ENCODE measurements at regions not wholly inside any gene's neighbourhood (a gene's known extent, or its start where the extent isn't known, plus 50 kb on each side); places are given as distances from the start of the nearest gene placed in this dataset.

- no peaks in the 10 kb centered on the region for H3K9me3 ChIP-seq (ENCODE audit: control insufficient read depth, low read length)
These were observed 143.0 kb upstream of the EGFLAM start for GRCh38 chr5:38115318-38115827.

GRCh38 chr5:38113880-38114279 is 144.5 kb upstream of the EGFLAM start:
- Histone ChIP-seq H3K4me3 (ENCODE audit: low read depth, low read length) (no peak overlapping the region), H2AFZ (no peak overlapping the region), H3K9me3 (ENCODE audit: control insufficient read depth, low read length) (no peaks in the 10 kb centered on the region), H3K27me3 (ENCODE audit: control insufficient read depth, insufficient read depth, low read length) (no peaks in the 10 kb centered on the region), H3K27ac (no peak overlapping the region), H3K9ac (no peak overlapping the region), H3K79me2 (no peaks in the 10 kb centered on the region), H3K4me2 (ENCODE audit: low read length) (no peak overlapping the region), H3K4me1 (no peaks in the 10 kb centered on the region), H3K36me3 (ENCODE audit: control insufficient read depth, insufficient read depth, low read length) (no peaks in the 10 kb centered on the region)
- no peak for TF ChIP-seq CTCF (IDR thresholded peaks at IDR 0.05)

More at GRCh38 chr5:38115318-38115827, 143.0 kb upstream of the EGFLAM start:
- Histone ChIP-seq H2AFZ (no peak overlapping the region), H3K27ac (no peak overlapping the region), H3K4me2 (ENCODE audit: low read length) (no peak overlapping the region), H3K4me1 (no peaks in the 10 kb centered on the region), H3K36me3 (ENCODE audit: control insufficient read depth, insufficient read depth, low read length) (no peaks in the 10 kb centered on the region), H3K27me3 (ENCODE audit: control insufficient read depth, insufficient read depth, low read length) (no peaks in the 10 kb centered on the region), H3K79me2 (no peaks in the 10 kb centered on the region), H3K9ac (no peak overlapping the region), H3K4me3 (ENCODE audit: low read depth, low read length) (no peak overlapping the region)
- no peak for TF ChIP-seq CTCF (IDR thresholded peaks at IDR 0.05)

- Histone ChIP-seq H3K36me3 (ENCODE audit: control insufficient read depth, insufficient read depth, low read length) (no peaks in the 10 kb centered on the region), H3K4me2 (ENCODE audit: low read length) (no peak overlapping the region), H3K4me1 (no peaks in the 10 kb centered on the region), H3K79me2 (no peaks in the 10 kb centered on the region), H3K9ac (no peak overlapping the region), H2AFZ (no peak overlapping the region), H3K27me3 (ENCODE audit: control insufficient read depth, insufficient read depth, low read length) (no peaks in the 10 kb centered on the region), H3K4me3 (ENCODE audit: low read depth, low read length) (no peak overlapping the region), H3K27ac (no peak overlapping the region), H3K9me3 (ENCODE audit: control insufficient read depth, low read length) (no peaks in the 10 kb centered on the region)
- TF ChIP-seq CTCF (IDR thresholded peaks at IDR 0.05) = no peak
These were observed 144.9 kb upstream of the EGFLAM start for GRCh38 chr5:38113456-38113855.

GRCh38 chr5:38112938-38113337 is 145.4 kb upstream of the EGFLAM start:
- TF ChIP-seq CTCF (IDR thresholded peaks at IDR 0.05) = no peak
- no peaks in the 10 kb centered on the region for H3K27me3 ChIP-seq (ENCODE audit: control insufficient read depth, insufficient read depth, low read length)
- no peaks in the 10 kb centered on the region for H3K79me2 ChIP-seq
- H3K36me3 ChIP-seq (ENCODE audit: control insufficient read depth, insufficient read depth, low read length) = no peaks in the 10 kb centered on the region
- no peak overlapping the region for H3K4me3 ChIP-seq (ENCODE audit: low read depth, low read length)
- no peak overlapping the region for H3K9ac ChIP-seq
- no peak overlapping the region for H3K27ac ChIP-seq
- H3K9me3 ChIP-seq (ENCODE audit: control insufficient read depth, low read length) = no peaks in the 10 kb centered on the region
- H2AFZ ChIP-seq = no peak overlapping the region
- no peak overlapping the region for H3K4me2 ChIP-seq (ENCODE audit: low read length)
- H3K4me1 ChIP-seq = no peaks in the 10 kb centered on the region

GRCh38 chr5:38110130-38110529 is 148.2 kb upstream of the EGFLAM start:
- Histone ChIP-seq H3K9ac (no peak overlapping the region), H3K9me3 (ENCODE audit: control insufficient read depth, low read length) (no peaks in the 10 kb centered on the region), H3K36me3 (ENCODE audit: control insufficient read depth, insufficient read depth, low read length) (no peaks in the 10 kb centered on the region), H3K79me2 (no peaks in the 10 kb centered on the region), H2AFZ (no peak overlapping the region), H3K27ac (no peak overlapping the region), H3K4me3 (ENCODE audit: low read depth, low read length) (no peak overlapping the region), H3K27me3 (ENCODE audit: control insufficient read depth, insufficient read depth, low read length) (no peaks in the 10 kb centered on the region), H3K4me1 (no peaks in the 10 kb centered on the region), H3K4me2 (ENCODE audit: low read length) (no peak overlapping the region)
- TF ChIP-seq CTCF (IDR thresholded peaks at IDR 0.05) = no peak
